Neural crest cell (in vitro differentiated cells): ENCODE measurements at regions not wholly inside any gene's neighbourhood (a gene's known extent, or its start where the extent isn't known, plus 50 kb on each side); places are given as distances from the start of the nearest gene placed in this dataset.
A peak's percentile ranks its signal among the peaks of the same experiment; 100 is the strongest.

ENCODE experiments used
- DNase-seq: peaks from one replicate; pipeline ENCODE4 v3.0.0; 2021; ENCODE audit warnings: low read depth, mixed read lengths, low spot score
- H3K27ac Mint-ChIP-seq: one replicate; pipeline ENCODE4 v1.8.0; 2021; ENCODE audit warnings: mild to moderate bottlenecking, mixed read lengths; ENCODE audit not compliant: unreplicated experiment
- H3K27me3 Mint-ChIP-seq: 2 replicates; pipeline ENCODE4 v1.8.0; 2021; ENCODE audit warnings: low read depth, mild to moderate bottlenecking, mixed read lengths
- H3K36me3 Mint-ChIP-seq: 2 replicates; pipeline ENCODE4 v1.8.0; 2021; ENCODE audit warnings: low read depth, mild to moderate bottlenecking, mixed read lengths
- H3K4me1 Mint-ChIP-seq: 2 replicates; pipeline ENCODE4 v1.8.0; 2021; ENCODE audit warnings: mixed read lengths
- H3K4me3 Mint-ChIP-seq: one replicate; pipeline ENCODE4 v1.8.0; 2021; ENCODE audit warnings: mild to moderate bottlenecking, mixed read lengths
- H3K9me3 Mint-ChIP-seq: 2 replicates; pipeline ENCODE4 v1.8.0; 2021; ENCODE audit warnings: mixed read lengths
- CTCF ChIP-seq: fragments of 200-600 bp; sonication (generic); conservative IDR thresholded peaks from 2 replicates; pipeline ENCODE4 v1.5.0; 2021; ENCODE audit warnings: antibody characterized with exemption, mild to moderate bottlenecking

DNA sequence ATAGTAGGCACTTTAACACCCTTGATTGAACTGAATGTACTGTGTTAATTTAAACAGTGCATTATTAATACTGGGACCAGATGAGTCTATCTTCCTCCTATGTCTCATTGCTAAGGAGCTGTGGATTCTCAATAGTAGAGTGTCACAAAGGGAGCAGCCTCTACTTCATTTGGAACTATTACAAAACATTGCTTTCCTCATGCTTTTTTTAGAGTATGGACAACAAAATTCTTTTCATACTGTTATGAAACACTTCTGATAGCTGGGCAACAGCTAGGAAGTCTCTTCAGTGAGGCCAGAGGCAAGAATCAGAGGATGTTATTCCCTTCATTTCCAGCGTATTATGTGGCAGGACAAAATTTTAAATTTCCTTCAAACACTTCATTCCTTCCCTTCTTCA lies 160.8 kb downstream of the FBXO8 start:
- TF ChIP-seq CTCF = no peak
- DNase-seq = no peak
- Mint-ChIP-seq H3K9me3 (no peaks in the 10 kb centered on the region), H3K27me3 (peaks cover 78% of the 10 kb centered on the region), H3K36me3 (no peaks in the 10 kb centered on the region), H3K4me3 (no peak overlapping the region), H3K4me1 (peaks cover 10% of the 10 kb centered on the region), H3K27ac (no peak overlapping the region)

- TF ChIP-seq CTCF = peak; percentile 68
- peak; percentile 53 for DNase-seq
- Mint-ChIP-seq H3K36me3 (no peaks in the 10 kb centered on the region), H3K4me3 (peak overlapping the region; percentile 86), H3K4me1 (peaks cover 10% of the 10 kb centered on the region), H3K27me3 (peaks cover 71% of the 10 kb centered on the region), H3K9me3 (no peaks in the 10 kb centered on the region), H3K27ac (no peak overlapping the region)
Observed at GRCh38 chr4:174120446-174121295, 162.8 kb downstream of the FBXO8 start.

DNA sequence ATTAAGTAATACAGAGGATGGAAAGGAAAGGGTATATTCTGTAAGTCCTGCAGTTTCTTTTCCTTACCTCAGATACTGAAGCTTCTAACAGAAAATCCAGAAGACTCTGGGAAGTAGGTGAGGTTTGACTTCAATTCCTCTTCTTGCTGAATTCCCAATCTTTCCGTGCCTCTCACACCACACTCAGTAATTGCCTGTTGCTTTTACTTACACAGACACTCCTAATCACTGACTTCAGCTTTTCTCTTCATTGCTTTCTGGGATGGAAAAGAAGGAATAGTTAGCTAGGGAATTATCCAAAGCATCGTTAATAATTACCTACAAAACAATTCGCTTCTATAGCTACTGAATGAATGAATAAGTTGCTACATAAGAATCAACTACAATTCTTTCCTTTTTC lies 163.6 kb downstream of the FBXO8 start:
- peaks cover 66% of the 10 kb centered on the region for H3K27me3 Mint-ChIP-seq
- H3K27ac Mint-ChIP-seq = no peak overlapping the region
- no peaks in the 10 kb centered on the region for H3K9me3 Mint-ChIP-seq
- H3K36me3 Mint-ChIP-seq = no peaks in the 10 kb centered on the region
- H3K4me3 Mint-ChIP-seq = peak overlapping the region; percentile 86
- DNase-seq = no peak
- H3K4me1 Mint-ChIP-seq = peaks cover 10% of the 10 kb centered on the region
- TF ChIP-seq CTCF = no peak

GRCh38 chr4:174119051-174119450 lies 164.4 kb downstream of the FBXO8 start:
- no peaks in the 10 kb centered on the region for H3K9me3 Mint-ChIP-seq
- DNase-seq = no peak
- H3K36me3 Mint-ChIP-seq = no peaks in the 10 kb centered on the region
- TF ChIP-seq CTCF = no peak
- peaks cover 10% of the 10 kb centered on the region for H3K4me1 Mint-ChIP-seq
- H3K27ac Mint-ChIP-seq = no peak overlapping the region
- no peak overlapping the region for H3K4me3 Mint-ChIP-seq
- H3K27me3 Mint-ChIP-seq = peaks cover 62% of the 10 kb centered on the region

DNA sequence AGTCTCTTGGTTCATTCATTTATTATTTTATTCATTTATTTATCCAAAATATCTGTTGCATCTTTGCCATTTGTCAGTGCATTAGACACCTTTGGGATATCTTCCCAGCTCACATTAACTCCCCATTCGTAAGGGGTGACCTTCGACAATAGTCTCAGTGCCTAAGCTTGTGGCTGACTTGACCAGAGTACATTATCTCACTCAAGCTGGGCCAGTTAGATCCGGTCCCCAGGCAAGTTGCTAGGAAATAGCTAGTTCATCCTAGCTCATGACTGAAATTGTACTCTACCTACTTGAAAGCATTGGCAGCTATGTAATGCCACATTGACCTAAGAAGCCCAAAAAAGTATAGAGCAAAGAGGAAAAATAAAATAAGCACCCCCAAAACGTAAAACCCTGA lies 165.3 kb downstream of the FBXO8 start:
- H3K36me3 Mint-ChIP-seq = no peaks in the 10 kb centered on the region
- no peak for TF ChIP-seq CTCF
- peaks cover 53% of the 10 kb centered on the region for H3K27me3 Mint-ChIP-seq
- no peak overlapping the region for H3K4me3 Mint-ChIP-seq
- H3K4me1 Mint-ChIP-seq = peaks cover 10% of the 10 kb centered on the region
- no peaks in the 10 kb centered on the region for H3K9me3 Mint-ChIP-seq
- DNase-seq = no peak
- H3K27ac Mint-ChIP-seq = no peak overlapping the region
